GM23248 (cell line): ENCODE measurements at regions not wholly inside any gene's neighbourhood (a gene's known extent, or its start where the extent isn't known, plus 50 kb on each side); places are given as distances from the start of the nearest gene placed in this dataset.

ENCODE experiments used
- DNase-seq: peaks from one replicate; pipeline ENCODE4 v3.0.0-alpha.2; 2015
- H2AFZ ChIP-seq: fragments of 200-600 bp; sonication (generic); 2 replicates; pipeline ENCODE4 v1.6.1; 2016; ENCODE audit warnings: antibody characterized with exemption
- H3F3A ChIP-seq: fragments of 200-600 bp; sonication (generic); 2 replicates; pipeline ENCODE4 v1.6.1; 2016; ENCODE audit warnings: mild to moderate bottlenecking, antibody characterized with exemption, mixed run types; ENCODE audit not compliant: insufficient read depth
- H3K27ac ChIP-seq: fragments of 200-600 bp; sonication (generic); 2 replicates; pipeline ENCODE4 v1.5.1; 2016; ENCODE audit warnings: mild to moderate bottlenecking
- H3K27me3 ChIP-seq: fragments of 200-600 bp; sonication (generic); replicated peaks from 2 replicates; pipeline ENCODE4 v1.6.1; 2016; ENCODE audit warnings: mild to moderate bottlenecking; ENCODE audit not compliant: insufficient read depth
- H3K36me3 ChIP-seq: fragments of 200-600 bp; sonication (generic); 2 replicates; pipeline ENCODE4 v1.6.1; 2016; ENCODE audit warnings: low read depth, mild to moderate bottlenecking
- H3K4me1 ChIP-seq: fragments of 200-600 bp; sonication (generic); 2 replicates; pipeline ENCODE4 v1.6.1; 2016; ENCODE audit warnings: mild to moderate bottlenecking; ENCODE audit not compliant: insufficient read depth
- H3K4me2 ChIP-seq: fragments of 200-600 bp; sonication (generic); one replicate; pipeline ENCODE4 v1.6.1; 2016; ENCODE audit warnings: mild to moderate bottlenecking; ENCODE audit not compliant: unreplicated experiment
- H3K4me3 ChIP-seq: fragments of 200-600 bp; sonication (generic); 2 replicates; pipeline ENCODE4 v1.5.1; 2016; ENCODE audit warnings: mild to moderate bottlenecking
- H3K79me2 ChIP-seq: fragments of 200-600 bp; sonication (generic); 2 replicates; pipeline ENCODE4 v1.6.1; 2016; ENCODE audit warnings: mild to moderate bottlenecking; ENCODE audit not compliant: insufficient read depth
- H3K9ac ChIP-seq: fragments of 200-600 bp; sonication (generic); 2 replicates; pipeline ENCODE4 v1.6.1; 2016; ENCODE audit warnings: mild to moderate bottlenecking
- H3K9me2 ChIP-seq: fragments of 200-600 bp; sonication (generic); 2 replicates; pipeline ENCODE4 v1.6.1; 2016; ENCODE audit warnings: mixed run types, mild to moderate bottlenecking, moderate library complexity; ENCODE audit not compliant: insufficient read depth
- H3K9me3 ChIP-seq: fragments of 200-600 bp; sonication (generic); one replicate; pipeline ENCODE4 v1.6.1; 2017; ENCODE audit warnings: low read depth
- H4K20me1 ChIP-seq: fragments of 200-600 bp; sonication (generic); 2 replicates; pipeline ENCODE4 v1.6.0; 2016; ENCODE audit not compliant: insufficient read depth
- EZH2 ChIP-seq: fragments of 200-600 bp; sonication (generic); IDR thresholded peaks from 2 replicates; pipeline ENCODE4 v1.6.1; 2018; ENCODE audit warnings: antibody characterized with exemption, mild to moderate bottlenecking; ENCODE audit not compliant: insufficient read depth, poor library complexity, severe bottlenecking
- EZH2phosphoT487 ChIP-seq: fragments of 200-600 bp; sonication (generic); IDR thresholded peaks from 2 replicates; pipeline ENCODE4 v1.6.1; 2018; ENCODE audit warnings: antibody characterized with exemption, moderate library complexity, mild to moderate bottlenecking, low read depth; ENCODE audit not compliant: insufficient read depth
- WGBS, 2 experiments: methylation state at CpG; one replicate each; pipeline ENCODE4 v1.1.6; 2015 to 2017; ENCODE audit warnings: low lambda C conversion rate in 2 of 2, low coverage in 1 of 2; ENCODE audit errors: missing lambda C conversion rate in 2 of 2; 5-methylcytosine and 5-hydroxymethylcytosine counted together
- in situ Hi-C: fragments of 300-500 bp; cut with MboI; formaldehyde crosslinking; loops from 2 replicates; pipeline ENCODE4 v1.15.0; 2020

- no peaks in the 10 kb centered on the region for H3K9me3 ChIP-seq
- no peaks in the 10 kb centered on the region for H4K20me1 ChIP-seq
- no peak overlapping the region for H2AFZ ChIP-seq
- no peak overlapping the region for H3K9ac ChIP-seq
- no peak overlapping the region for H3K27ac ChIP-seq
- no peak overlapping the region for H3K4me3 ChIP-seq
- H3K4me2 ChIP-seq = no peak overlapping the region
- no peak for DNase-seq
- TF ChIP-seq EZH2 = no peak
- no peak for TF ChIP-seq EZH2phosphoT487
- no peaks in the 10 kb centered on the region for H3K36me3 ChIP-seq
- no peaks in the 10 kb centered on the region for H3F3A ChIP-seq
- 60 to 62% methylated on average over 7 of the region's 7 CpGs for WGBS, 2 experiments
- H3K9me2 ChIP-seq = no peaks in the 10 kb centered on the region
- H3K27me3 ChIP-seq = no peaks in the 10 kb centered on the region
- in situ Hi-C loops = no loop called here
- no peaks in the 10 kb centered on the region for H3K4me1 ChIP-seq
- no peaks in the 10 kb centered on the region for H3K79me2 ChIP-seq
These were observed 500.7 kb upstream of the NFIA start for GRCh38 chr1:60581455-60582220.

GRCh38 chr1:60577029-60577428, 503.5 kb upstream of the C1orf87 start:
- H3K9ac ChIP-seq = no peak overlapping the region
- DNase-seq = no peak
- H3K79me2 ChIP-seq = no peaks in the 10 kb centered on the region
- H3K9me3 ChIP-seq = no peaks in the 10 kb centered on the region
- TF ChIP-seq EZH2 (no peak), EZH2phosphoT487 (no peak)
- no peak overlapping the region for H3K4me3 ChIP-seq
- H2AFZ ChIP-seq = no peak overlapping the region
- H3K9me2 ChIP-seq = no peaks in the 10 kb centered on the region
- WGBS, 2 experiments = 60 to 65% methylated on average over 2 of the region's 2 CpGs
- H3K4me1 ChIP-seq = no peaks in the 10 kb centered on the region
- in situ Hi-C loops = no loop called here
- H3K4me2 ChIP-seq = no peak overlapping the region
- H3K27me3 ChIP-seq = no peaks in the 10 kb centered on the region
- no peak overlapping the region for H3K27ac ChIP-seq
- no peaks in the 10 kb centered on the region for H3F3A ChIP-seq
- no peaks in the 10 kb centered on the region for H4K20me1 ChIP-seq
- H3K36me3 ChIP-seq = no peaks in the 10 kb centered on the region

- DNase-seq = no peak
- TF ChIP-seq EZH2phosphoT487 (no peak), EZH2 (no peak)
These were observed 501.9 kb upstream of the C1orf87 start for GRCh38 chr1:60575326-60575977.

GRCh38 chr1:60573726-60574409, 500.3 kb upstream of the C1orf87 start:
- WGBS, 2 experiments = 25 to 27% methylated on average over 3 of the region's 3 CpGs
- no peak overlapping the region for H3K27ac ChIP-seq
- H3F3A ChIP-seq = no peaks in the 10 kb centered on the region
- peak; percentile 27 for DNase-seq
- H3K9me3 ChIP-seq = no peaks in the 10 kb centered on the region
- no peak overlapping the region for H2AFZ ChIP-seq
- H3K9ac ChIP-seq = no peak overlapping the region
- no peaks in the 10 kb centered on the region for H3K27me3 ChIP-seq
- no peak overlapping the region for H3K4me3 ChIP-seq
- H3K9me2 ChIP-seq = no peaks in the 10 kb centered on the region
- in situ Hi-C loops = no loop called here
- H3K36me3 ChIP-seq = no peaks in the 10 kb centered on the region
- H3K4me2 ChIP-seq = no peak overlapping the region
- TF ChIP-seq EZH2 (no peak), EZH2phosphoT487 (no peak)
- no peaks in the 10 kb centered on the region for H3K4me1 ChIP-seq
- no peaks in the 10 kb centered on the region for H4K20me1 ChIP-seq
- H3K79me2 ChIP-seq = no peaks in the 10 kb centered on the region

More at GRCh38 chr1:60575326-60575977, 501.9 kb upstream of the C1orf87 start:
- no peaks in the 10 kb centered on the region for H3K36me3 ChIP-seq
- no peak overlapping the region for H3K27ac ChIP-seq
- H3K4me1 ChIP-seq = no peaks in the 10 kb centered on the region
- no peaks in the 10 kb centered on the region for H3K9me2 ChIP-seq
- H3K4me2 ChIP-seq = no peak overlapping the region
- 77 to 81% methylated on average over 2 of the region's 2 CpGs for WGBS, 2 experiments
- H3K27me3 ChIP-seq = no peaks in the 10 kb centered on the region
- no peak overlapping the region for H2AFZ ChIP-seq
- H3K9ac ChIP-seq = no peak overlapping the region
- no peaks in the 10 kb centered on the region for H4K20me1 ChIP-seq
- no peaks in the 10 kb centered on the region for H3K9me3 ChIP-seq
- no peaks in the 10 kb centered on the region for H3K79me2 ChIP-seq
- H3K4me3 ChIP-seq = no peak overlapping the region
- H3F3A ChIP-seq = no peaks in the 10 kb centered on the region
- in situ Hi-C loops = no loop called here
